KMS-11 (cell line): ENCODE measurements at regions not wholly inside any gene's neighbourhood (a gene's known extent, or its start where the extent isn't known, plus 50 kb on each side); places are given as distances from the start of the nearest gene placed in this dataset.

Experiments
- H2AFZ ChIP-seq: fragments of 200-600 bp; sonication (generic); 2 replicates; pipeline ENCODE4 v1.6.1; 2016; ENCODE audit warnings: antibody characterized with exemption, mixed run types, low read depth
- H3K27ac ChIP-seq: fragments of 200-600 bp; sonication (generic); 2 replicates; pipeline ENCODE4 v1.6.1; 2016; ENCODE audit warnings: mild to moderate bottlenecking, mixed run types
- H3K27me3 ChIP-seq: fragments of 200-600 bp; sonication (generic); 2 replicates; pipeline ENCODE4 v1.6.1; 2017; ENCODE audit warnings: mild to moderate bottlenecking, low read depth, mixed run types, moderate library complexity; ENCODE audit not compliant: insufficient read depth
- H3K36me3 ChIP-seq: fragments of 200-600 bp; sonication (generic); 2 replicates; pipeline ENCODE4 v1.6.1; 2017; ENCODE audit warnings: mild to moderate bottlenecking, mixed run types; ENCODE audit not compliant: insufficient read depth
- H3K4me1 ChIP-seq: fragments of 200-600 bp; sonication (generic); 2 replicates; pipeline ENCODE4 v1.6.1; 2016; ENCODE audit warnings: mild to moderate bottlenecking, low read depth, mixed run types; ENCODE audit not compliant: poor library complexity, severe bottlenecking
- H3K4me2 ChIP-seq: fragments of 200-600 bp; sonication (generic); 2 replicates; pipeline ENCODE4 v1.7.0; 2016; ENCODE audit warnings: mild to moderate bottlenecking, mixed run types
- H3K4me3 ChIP-seq: fragments of 200-600 bp; sonication (generic); IDR thresholded peaks from 2 replicates; pipeline ENCODE4 v1.6.1; 2017; ENCODE audit warnings: low read depth, low read length, mixed read lengths; ENCODE audit not compliant: insufficient read depth
- H3K79me2 ChIP-seq: fragments of 200-600 bp; sonication (generic); 2 replicates; pipeline ENCODE4 v1.6.1; 2016; ENCODE audit warnings: low read depth, mixed run types; ENCODE audit not compliant: insufficient read depth
- H3K9ac ChIP-seq: fragments of 200-600 bp; sonication (generic); 2 replicates; pipeline ENCODE4 v1.6.1; 2016; ENCODE audit warnings: mild to moderate bottlenecking, mixed run types
- H4K20me1 ChIP-seq: fragments of 200-600 bp; sonication (generic); 2 replicates; pipeline ENCODE4 v1.6.1; 2016; ENCODE audit warnings: mild to moderate bottlenecking, mixed run types; ENCODE audit not compliant: insufficient read depth
- CTCF ChIP-seq: fragments of 200-600 bp; sonication (generic); conservative IDR thresholded peaks from 2 replicates; pipeline ENCODE4 v1.6.1; 2017; ENCODE audit warnings: low read depth, mild to moderate bottlenecking, antibody characterized with exemption, low read length, moderate library complexity, mixed read lengths

GRCh38 chr10:44435196-44435595 lies 50.3 kb upstream of the CXCL12 start:
- no peaks in the 10 kb centered on the region for H3K79me2 ChIP-seq
- H2AFZ ChIP-seq, result no peak overlapping the region
- peaks cover 29% of the 10 kb centered on the region for H3K4me1 ChIP-seq
- H3K4me2 ChIP-seq, result no peak overlapping the region
- no peak for TF ChIP-seq CTCF
- no peak overlapping the region for H3K4me3 ChIP-seq
- no peak overlapping the region for H3K27ac ChIP-seq
- no peak overlapping the region for H3K9ac ChIP-seq
- no peaks in the 10 kb centered on the region for H4K20me1 ChIP-seq
- no peaks in the 10 kb centered on the region for H3K36me3 ChIP-seq
- H3K27me3 ChIP-seq, result no peaks in the 10 kb centered on the region

- no peaks in the 10 kb centered on the region for H4K20me1 ChIP-seq
- no peaks in the 10 kb centered on the region for H3K79me2 ChIP-seq
- H3K4me1 ChIP-seq, result peaks cover 29% of the 10 kb centered on the region
- H3K9ac ChIP-seq, result no peak overlapping the region
- H3K27ac ChIP-seq, result no peak overlapping the region
- no peak overlapping the region for H3K4me2 ChIP-seq
- no peak overlapping the region for H2AFZ ChIP-seq
- no peak for TF ChIP-seq CTCF
- no peaks in the 10 kb centered on the region for H3K36me3 ChIP-seq
- H3K27me3 ChIP-seq, result no peaks in the 10 kb centered on the region
- no peak overlapping the region for H3K4me3 ChIP-seq
Observed at GRCh38 chr10:44436240-44436639, 51.3 kb upstream of the CXCL12 start.

GRCh38 chr10:44437840-44438511 lies 53.1 kb upstream of the CXCL12 start:
- H3K27ac ChIP-seq, result peak overlapping the region; percentile 82
- H3K27me3 ChIP-seq, result no peaks in the 10 kb centered on the region
- H3K4me2 ChIP-seq, result peak overlapping the region; percentile 48; the same call in 1 of the 2 replicates
- no peaks in the 10 kb centered on the region for H4K20me1 ChIP-seq
- H2AFZ ChIP-seq, result peak overlapping the region; percentile 35; the same call in 1 of the 2 replicates
- no peaks in the 10 kb centered on the region for H3K36me3 ChIP-seq
- H3K4me3 ChIP-seq, result no peak overlapping the region
- no peak for TF ChIP-seq CTCF
- peaks cover 29% of the 10 kb centered on the region for H3K4me1 ChIP-seq
- H3K79me2 ChIP-seq, result no peaks in the 10 kb centered on the region
- H3K9ac ChIP-seq, result peak overlapping the region; percentile 47; the same call in 1 of the 2 replicates

- Histone ChIP-seq H3K36me3 (no peaks in the 10 kb centered on the region), H3K4me3 (no peak overlapping the region), H3K27me3 (no peaks in the 10 kb centered on the region), H3K79me2 (no peaks in the 10 kb centered on the region), H3K9ac (peak overlapping the region; percentile 48; the same call in 1 of the 2 replicates), H3K4me2 (peak overlapping the region; percentile 48), H2AFZ (peak overlapping the region; percentile 35; the same call in 1 of the 2 replicates), H3K4me1 (peaks cover 29% of the 10 kb centered on the region), H4K20me1 (no peaks in the 10 kb centered on the region), H3K27ac (peak overlapping the region; percentile 82)
- no peak for TF ChIP-seq CTCF
Observed at GRCh38 chr10:44439239-44439957, 54.5 kb upstream of the CXCL12 start.
